DOHH2 (cell line): ENCODE measurements at regions not wholly inside any gene's neighbourhood (a gene's known extent, or its start where the extent isn't known, plus 50 kb on each side); places are given as distances from the start of the nearest gene placed in this dataset.

Experiments
- CTCF ChIP-seq: fragments of 200-600 bp; sonication (generic); IDR thresholded peaks from one replicate; pipeline ENCODE4 v1.5.1; 2014; ENCODE audit warnings: antibody characterized with exemption, mild to moderate bottlenecking, low read depth, low read length; ENCODE audit not compliant: poor library complexity, severe bottlenecking
- EZH2phosphoT487 ChIP-seq: fragments of 200-600 bp; sonication (generic); IDR thresholded peaks from 2 replicates; pipeline ENCODE4 v1.6.1; 2017; ENCODE audit warnings: borderline replicate concordance, mild to moderate bottlenecking, antibody characterized with exemption, low read length, moderate library complexity, mixed read lengths

- TF ChIP-seq CTCF (no peak), EZH2phosphoT487 (no peak)
Observed at GRCh38 chr20:60505423-60505822, 547.2 kb downstream of the CDH26 start.
